ENCODE measurements at regions not wholly inside any gene's neighbourhood (a gene's known extent, or its start where the extent isn't known, plus 50 kb on each side); places are given as distances from the start of the nearest gene placed in this dataset.

DNA sequence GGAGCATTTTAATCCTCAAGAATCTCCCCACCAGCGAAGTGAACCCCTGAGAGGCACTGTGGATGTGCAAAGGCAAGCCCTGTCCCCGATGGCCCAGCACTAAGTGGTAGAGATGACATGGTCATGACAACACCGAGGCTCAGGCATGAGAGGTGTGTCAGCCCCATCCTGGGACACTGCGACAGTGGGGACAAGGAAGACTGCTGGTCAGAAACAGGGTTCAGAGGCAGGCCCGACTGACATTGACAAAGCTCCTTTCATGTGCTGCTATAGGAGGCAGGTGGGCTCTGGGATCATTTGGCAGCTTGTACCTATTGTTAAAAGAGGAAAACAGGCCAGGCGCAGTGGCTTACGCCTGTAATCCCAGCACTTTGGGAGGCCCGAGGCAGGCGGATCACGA is 54.3 kb upstream of the MYEOV start:
- 89 to 95% methylated on average over 10 of the region's 10 CpGs for WGBS, 2 donors
- TF ChIP-seq, protein P1, sequence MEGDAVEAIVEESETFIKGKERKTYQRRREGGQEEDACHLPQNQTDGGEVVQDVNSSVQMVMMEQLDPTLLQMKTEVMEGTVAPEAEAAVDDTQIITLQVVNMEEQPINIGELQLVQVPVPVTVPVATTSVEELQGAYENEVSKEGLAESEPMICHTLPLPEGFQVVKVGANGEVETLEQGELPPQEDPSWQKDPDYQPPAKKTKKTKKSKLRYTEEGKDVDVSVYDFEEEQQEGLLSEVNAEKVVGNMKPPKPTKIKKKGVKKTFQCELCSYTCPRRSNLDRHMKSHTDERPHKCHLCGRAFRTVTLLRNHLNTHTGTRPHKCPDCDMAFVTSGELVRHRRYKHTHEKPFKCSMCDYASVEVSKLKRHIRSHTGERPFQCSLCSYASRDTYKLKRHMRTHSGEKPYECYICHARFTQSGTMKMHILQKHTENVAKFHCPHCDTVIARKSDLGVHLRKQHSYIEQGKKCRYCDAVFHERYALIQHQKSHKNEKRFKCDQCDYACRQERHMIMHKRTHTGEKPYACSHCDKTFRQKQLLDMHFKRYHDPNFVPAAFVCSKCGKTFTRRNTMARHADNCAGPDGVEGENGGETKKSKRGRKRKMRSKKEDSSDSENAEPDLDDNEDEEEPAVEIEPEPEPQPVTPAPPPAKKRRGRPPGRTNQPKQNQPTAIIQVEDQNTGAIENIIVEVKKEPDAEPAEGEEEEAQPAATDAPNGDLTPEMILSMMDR (IDR thresholded peaks at IDR 0.05): no peak
- no peak for TF ChIP-seq POLR2A (IDR thresholded peaks at IDR 0.05)

DNA sequence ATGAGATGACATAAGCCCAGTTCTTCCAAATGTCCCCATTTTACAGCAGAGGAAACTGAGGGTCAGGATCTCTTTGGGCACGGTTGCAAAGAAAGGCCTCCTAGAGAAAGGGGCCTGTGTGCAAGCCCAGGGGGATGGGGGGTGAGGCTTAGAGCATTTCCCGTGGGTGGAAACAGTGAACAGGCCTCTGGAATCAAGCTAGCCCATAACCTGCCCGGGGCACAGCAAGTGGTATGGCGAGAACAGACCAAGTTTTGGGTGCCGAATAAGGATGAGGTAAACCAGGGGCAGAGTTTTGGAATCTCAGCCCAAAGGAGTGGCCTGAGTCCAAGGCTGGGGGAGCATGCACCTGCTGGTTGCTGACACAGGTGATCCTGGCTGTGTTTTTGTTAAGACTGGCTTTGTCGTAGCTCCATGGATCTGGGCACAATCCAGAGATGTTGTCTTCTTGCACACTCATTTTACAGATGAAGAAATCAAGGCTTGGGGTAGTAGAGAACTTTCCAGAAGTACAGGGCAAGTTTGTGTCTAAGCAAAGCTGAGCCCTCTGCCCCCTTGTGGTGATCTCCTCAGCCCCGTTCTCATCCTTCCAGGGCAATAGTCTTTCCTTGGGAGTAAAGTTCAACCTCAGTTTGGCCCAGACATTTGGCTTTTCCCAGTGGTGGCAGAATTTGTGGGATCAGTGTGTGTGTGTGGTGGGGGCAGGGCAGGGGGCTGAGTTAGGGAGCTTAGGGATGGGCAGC is 53.5 kb upstream of the MYEOV start:
- DNase-seq (ENCODE audit: low spot score in 2 of 2): peak in 1 of 2 donors; percentile 39
- intact Hi-C loops (cut with DNase I; ENCODE audit: low total_unique reads): no loop called here
- TF ChIP-seq, protein P1 (IDR thresholded peaks at IDR 0.05): no peak
- no peak for TF ChIP-seq POLR2A (IDR thresholded peaks at IDR 0.05)
- WGBS, 2 donors: 79 to 86% methylated on average over 7 of the region's 7 CpGs
- H3K4me3 ChIP-seq (ENCODE audit: low read depth, poor library complexity, severe bottlenecking): no peak overlapping the region

More for the DNA sequence above, 54.3 kb upstream of the MYEOV start:
- H3K4me3 ChIP-seq (ENCODE audit: low read depth, poor library complexity, severe bottlenecking): no peak overlapping the region
- intact Hi-C loops (cut with DNase I; ENCODE audit: low total_unique reads): no loop called here
- peak in 1 of 2 donors; percentile 53 for DNase-seq (ENCODE audit: low spot score in 2 of 2)

DNA sequence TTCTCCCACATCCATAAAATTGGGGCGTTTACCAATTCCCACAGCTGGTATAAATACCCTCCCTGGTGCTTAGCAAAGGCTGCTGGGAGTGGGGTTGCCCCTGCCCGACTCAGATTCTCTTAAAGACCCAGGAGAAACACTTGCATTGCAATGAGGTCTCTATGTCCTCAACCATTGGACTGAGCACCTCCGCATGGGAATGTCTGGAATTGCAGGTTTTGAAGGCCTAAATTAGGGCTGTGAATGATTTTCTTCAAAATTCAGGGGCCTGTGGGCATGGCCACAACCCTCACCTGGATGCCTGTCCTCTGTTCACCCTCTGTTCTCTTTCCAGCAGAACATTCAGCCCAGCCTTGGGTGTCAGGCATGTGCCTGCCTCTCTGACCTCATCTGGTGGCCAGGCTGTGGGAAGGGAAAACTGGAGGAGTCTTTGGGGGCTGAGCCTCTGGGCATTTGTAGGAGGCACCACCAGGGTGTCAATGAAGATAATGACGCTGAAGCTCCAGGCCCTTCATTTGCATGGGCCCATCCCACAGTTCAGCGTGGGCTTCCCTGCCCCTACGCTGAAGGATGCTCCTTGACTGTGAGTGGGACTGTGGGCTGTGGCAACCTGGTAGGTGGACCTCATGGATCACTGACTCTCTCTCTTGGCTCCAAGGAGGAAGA is 52.7 kb upstream of the MYEOV start:
- TF ChIP-seq POLR2A (IDR thresholded peaks at IDR 0.05): no peak
- TF ChIP-seq, protein P1 (IDR thresholded peaks at IDR 0.05): no peak
- intact Hi-C loops (cut with DNase I; ENCODE audit: low total_unique reads): no loop called here
- H3K4me3 ChIP-seq (ENCODE audit: low read depth, poor library complexity, severe bottlenecking): no peak overlapping the region
- DNase-seq (ENCODE audit: low spot score in 2 of 2): peak in 1 of 2 donors; percentile 60
- 92 to 95% methylated on average over 5 to 6 of the region's 6 CpGs for WGBS, 2 donors

DNA sequence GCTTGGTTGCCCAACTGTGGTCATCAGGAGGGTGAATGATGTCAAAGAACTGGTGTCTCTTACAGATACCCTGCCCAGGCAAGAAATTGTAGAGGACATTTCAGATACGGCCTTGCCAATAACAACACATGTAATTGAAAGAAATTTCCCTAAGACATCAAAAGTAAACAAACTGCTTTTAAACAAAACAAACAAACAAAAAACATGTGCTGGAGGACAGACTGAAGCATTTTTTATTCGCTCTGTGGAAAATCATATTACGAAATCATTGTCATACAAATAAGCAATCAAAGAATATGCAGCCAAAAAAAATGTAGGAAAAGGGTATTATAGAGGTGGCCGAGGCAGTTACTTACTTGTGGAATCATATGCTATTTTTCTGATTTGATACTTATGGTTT is 52.1 kb upstream of the MYEOV start:
- DNase-seq (ENCODE audit: low spot score in 2 of 2): no peak
- H3K4me3 ChIP-seq (ENCODE audit: low read depth, poor library complexity, severe bottlenecking): no peak overlapping the region
- TF ChIP-seq, protein P1 (IDR thresholded peaks at IDR 0.05): no peak
- TF ChIP-seq POLR2A (IDR thresholded peaks at IDR 0.05): no peak
- 84 to 93% methylated on average over 4 of the region's 4 CpGs for WGBS, 2 donors
- intact Hi-C loops (cut with DNase I; ENCODE audit: low total_unique reads): no loop called here

DNA sequence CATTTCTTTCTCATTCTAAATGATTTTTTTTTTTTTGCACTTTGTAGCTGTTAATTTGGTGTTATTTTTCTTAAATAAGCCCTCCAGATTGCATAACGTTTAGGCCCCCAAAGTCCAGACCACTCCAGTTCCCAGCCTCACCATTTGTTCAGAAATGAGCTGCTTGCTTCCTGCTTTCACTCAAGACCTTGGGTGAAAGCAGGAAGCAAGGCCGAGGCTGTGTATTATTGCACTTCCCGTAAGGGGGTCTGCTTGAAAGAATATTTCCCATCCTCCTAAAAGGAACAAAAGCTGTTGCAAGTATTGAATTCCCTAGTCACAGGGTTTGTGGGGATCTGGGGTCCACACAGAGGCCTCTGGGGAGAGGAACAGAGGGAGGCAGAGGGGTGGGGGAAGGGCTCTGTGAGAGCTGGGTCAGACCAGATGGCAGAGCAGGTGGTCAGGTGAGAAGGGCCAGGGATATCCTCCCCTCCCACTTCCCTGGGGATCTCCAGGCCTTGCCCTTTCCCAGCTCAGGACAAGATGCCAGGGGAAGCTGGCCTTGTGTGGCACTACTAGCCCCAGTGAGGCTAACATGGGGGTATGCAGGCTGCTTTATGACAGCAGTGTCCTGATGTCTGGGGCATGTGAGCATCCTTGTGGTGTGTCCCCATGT is 51.6 kb upstream of the MYEOV start:
- DNase-seq (ENCODE audit: low spot score in 2 of 2): peak in 1 of 2 donors; percentile 68
- intact Hi-C loops (cut with DNase I; ENCODE audit: low total_unique reads): no loop called here
- WGBS, 2 donors: 64 to 73% methylated on average over 3 of the region's 3 CpGs
- TF ChIP-seq, protein P1 (IDR thresholded peaks at IDR 0.05): no peak
- TF ChIP-seq POLR2A (IDR thresholded peaks at IDR 0.05): no peak
- H3K4me3 ChIP-seq (ENCODE audit: low read depth, poor library complexity, severe bottlenecking): no peak overlapping the region
